Astrocyte (in vitro differentiated cells and primary cell): ENCODE measurements at regions not wholly inside any gene's neighbourhood (a gene's known extent, or its start where the extent isn't known, plus 50 kb on each side); places are given as distances from the start of the nearest gene placed in this dataset.

Source experiments
- EZH2 ChIP-seq: IDR thresholded peaks from 2 replicates; pipeline ENCODE4 v1.6.1; 2012; ENCODE audit warnings: mild to moderate bottlenecking, low read length, inconsistent platforms; ENCODE audit not compliant: insufficient read depth
- TF ChIP-seq, protein P1 (sequence below): IDR thresholded peaks from 2 replicates; pipeline ENCODE4 v1.5.1; 2011; ENCODE audit warnings: low read depth, mild to moderate bottlenecking, inconsistent platforms, low read length, moderate library complexity; ENCODE audit not compliant: insufficient read depth

DNA sequence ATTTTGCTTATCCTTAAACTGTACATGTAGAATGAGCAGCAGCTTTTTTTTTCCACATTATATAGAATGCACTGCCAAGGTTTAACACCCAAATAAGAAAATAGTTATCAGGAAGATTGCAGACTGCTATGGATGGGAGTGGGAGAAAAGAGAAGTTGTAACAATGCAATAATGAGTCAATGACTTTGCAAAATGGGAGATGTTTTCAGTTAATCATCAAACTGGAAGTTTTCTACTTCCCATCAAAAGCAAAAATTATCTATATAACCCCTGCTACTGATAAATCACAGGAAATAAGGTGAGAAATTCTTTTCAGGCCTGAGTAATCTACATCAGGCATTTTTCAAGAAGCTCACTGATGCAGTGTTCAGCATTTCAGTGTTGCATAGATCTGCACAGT is 309.1 kb downstream of the GXYLT1 start:
- TF ChIP-seq, protein P1, sequence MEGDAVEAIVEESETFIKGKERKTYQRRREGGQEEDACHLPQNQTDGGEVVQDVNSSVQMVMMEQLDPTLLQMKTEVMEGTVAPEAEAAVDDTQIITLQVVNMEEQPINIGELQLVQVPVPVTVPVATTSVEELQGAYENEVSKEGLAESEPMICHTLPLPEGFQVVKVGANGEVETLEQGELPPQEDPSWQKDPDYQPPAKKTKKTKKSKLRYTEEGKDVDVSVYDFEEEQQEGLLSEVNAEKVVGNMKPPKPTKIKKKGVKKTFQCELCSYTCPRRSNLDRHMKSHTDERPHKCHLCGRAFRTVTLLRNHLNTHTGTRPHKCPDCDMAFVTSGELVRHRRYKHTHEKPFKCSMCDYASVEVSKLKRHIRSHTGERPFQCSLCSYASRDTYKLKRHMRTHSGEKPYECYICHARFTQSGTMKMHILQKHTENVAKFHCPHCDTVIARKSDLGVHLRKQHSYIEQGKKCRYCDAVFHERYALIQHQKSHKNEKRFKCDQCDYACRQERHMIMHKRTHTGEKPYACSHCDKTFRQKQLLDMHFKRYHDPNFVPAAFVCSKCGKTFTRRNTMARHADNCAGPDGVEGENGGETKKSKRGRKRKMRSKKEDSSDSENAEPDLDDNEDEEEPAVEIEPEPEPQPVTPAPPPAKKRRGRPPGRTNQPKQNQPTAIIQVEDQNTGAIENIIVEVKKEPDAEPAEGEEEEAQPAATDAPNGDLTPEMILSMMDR, result no peak
- TF ChIP-seq EZH2, result no peak
